ENCODE measurements at regions not wholly inside any gene's neighbourhood (a gene's known extent, or its start where the extent isn't known, plus 50 kb on each side); places are given as distances from the start of the nearest gene placed in this dataset.

DNA sequence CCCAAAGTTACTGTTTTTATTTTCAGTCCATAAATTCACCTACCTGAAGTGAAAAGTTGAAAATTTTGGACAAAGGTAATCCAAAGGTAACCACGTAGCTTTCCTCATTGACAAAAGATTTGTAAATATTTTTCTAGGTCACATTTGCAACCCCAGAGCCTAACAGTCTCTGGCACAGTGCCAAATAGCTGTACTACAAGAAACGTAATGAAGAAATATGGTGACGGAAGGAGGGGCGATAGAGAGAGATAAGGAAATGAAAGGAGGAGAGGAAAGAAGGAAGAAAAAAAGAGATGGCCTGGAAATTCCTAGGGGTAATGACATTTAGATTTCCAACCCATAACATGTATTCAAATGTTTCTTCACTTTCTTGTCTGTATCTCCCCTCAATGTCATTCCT, 159.4 kb downstream of the BARHL2 start:
- no peaks in the 10 kb centered on the region for H3K9me3 ChIP-seq
- ATAC-seq: no peak
- H3K36me3 ChIP-seq: no peaks in the 10 kb centered on the region
- TF ChIP-seq POLR2A (IDR thresholded peaks at IDR 0.05) (no peak), EP300 (IDR thresholded peaks at IDR 0.05) (no peak), POLR2AphosphoS5 (IDR thresholded peaks at IDR 0.05) (no peak)
- TF ChIP-seq, protein P1, sequence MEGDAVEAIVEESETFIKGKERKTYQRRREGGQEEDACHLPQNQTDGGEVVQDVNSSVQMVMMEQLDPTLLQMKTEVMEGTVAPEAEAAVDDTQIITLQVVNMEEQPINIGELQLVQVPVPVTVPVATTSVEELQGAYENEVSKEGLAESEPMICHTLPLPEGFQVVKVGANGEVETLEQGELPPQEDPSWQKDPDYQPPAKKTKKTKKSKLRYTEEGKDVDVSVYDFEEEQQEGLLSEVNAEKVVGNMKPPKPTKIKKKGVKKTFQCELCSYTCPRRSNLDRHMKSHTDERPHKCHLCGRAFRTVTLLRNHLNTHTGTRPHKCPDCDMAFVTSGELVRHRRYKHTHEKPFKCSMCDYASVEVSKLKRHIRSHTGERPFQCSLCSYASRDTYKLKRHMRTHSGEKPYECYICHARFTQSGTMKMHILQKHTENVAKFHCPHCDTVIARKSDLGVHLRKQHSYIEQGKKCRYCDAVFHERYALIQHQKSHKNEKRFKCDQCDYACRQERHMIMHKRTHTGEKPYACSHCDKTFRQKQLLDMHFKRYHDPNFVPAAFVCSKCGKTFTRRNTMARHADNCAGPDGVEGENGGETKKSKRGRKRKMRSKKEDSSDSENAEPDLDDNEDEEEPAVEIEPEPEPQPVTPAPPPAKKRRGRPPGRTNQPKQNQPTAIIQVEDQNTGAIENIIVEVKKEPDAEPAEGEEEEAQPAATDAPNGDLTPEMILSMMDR (IDR thresholded peaks at IDR 0.05): no peak
- no peaks in the 10 kb centered on the region for H3K27me3 ChIP-seq
- 40 to 55% methylated on average over 4 of the region's 4 CpGs for WGBS, 2 donors (ENCODE audit: low coverage in 1 of 2)
- H3K4me3 ChIP-seq: no peak overlapping the region
- H3K27ac ChIP-seq: no peak overlapping the region
- no peaks in the 10 kb centered on the region for H3K4me1 ChIP-seq

- H3K36me3 ChIP-seq: no peaks in the 10 kb centered on the region
- TF ChIP-seq, protein P1 (IDR thresholded peaks at IDR 0.05): no peak
- TF ChIP-seq POLR2A (IDR thresholded peaks at IDR 0.05): no peak
- TF ChIP-seq POLR2AphosphoS5 (IDR thresholded peaks at IDR 0.05): no peak
- TF ChIP-seq EP300 (IDR thresholded peaks at IDR 0.05): no peak
- 62 to 66% methylated on average over 10 to 11 of the region's 12 CpGs for WGBS, 2 donors (ENCODE audit: low coverage in 1 of 2)
- H3K4me1 ChIP-seq: no peaks in the 10 kb centered on the region
- peaks cover 12% of the 10 kb centered on the region for H3K27me3 ChIP-seq
- no peak overlapping the region for H3K27ac ChIP-seq
- no peak for ATAC-seq
- H3K4me3 ChIP-seq: no peak overlapping the region
- no peaks in the 10 kb centered on the region for H3K9me3 ChIP-seq
Observed at GRCh38 chr1:90550626-90551406, 166.3 kb downstream of the BARHL2 start.

DNA sequence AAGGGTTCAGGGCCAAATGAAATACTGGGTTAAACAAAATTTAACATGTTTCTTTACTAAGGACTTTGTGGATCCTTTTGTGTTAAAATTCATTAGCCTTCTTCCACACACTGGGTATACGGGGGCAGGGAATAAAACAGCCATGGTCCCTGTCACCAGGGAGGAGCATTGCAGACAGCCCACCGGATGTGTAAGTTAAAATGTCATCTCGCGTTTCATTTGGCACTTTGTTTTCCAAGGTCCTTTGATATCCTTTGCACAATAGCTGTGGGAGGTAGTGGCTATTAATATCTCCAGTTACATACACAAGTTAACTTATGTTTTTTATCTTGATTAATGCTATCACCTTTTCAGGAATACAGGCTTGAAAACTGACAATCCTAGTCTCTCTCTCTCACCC, 172.7 kb downstream of the BARHL2 start:
- TF ChIP-seq POLR2AphosphoS5 (IDR thresholded peaks at IDR 0.05) (no peak), POLR2A (IDR thresholded peaks at IDR 0.05) (no peak), EP300 (IDR thresholded peaks at IDR 0.05) (no peak)
- TF ChIP-seq, protein P1 (IDR thresholded peaks at IDR 0.05): no peak
- H3K4me3 ChIP-seq: no peak overlapping the region
- no peaks in the 10 kb centered on the region for H3K9me3 ChIP-seq
- WGBS, 2 donors (ENCODE audit: low coverage in 1 of 2): 43% methylated on average over 4 of the region's 4 CpGs
- H3K27ac ChIP-seq: no peak overlapping the region
- ATAC-seq: no peak
- H3K36me3 ChIP-seq: no peaks in the 10 kb centered on the region
- H3K4me1 ChIP-seq: no peaks in the 10 kb centered on the region
- H3K27me3 ChIP-seq: no peaks in the 10 kb centered on the region

- Histone ChIP-seq H3K4me3 (no peak overlapping the region), H3K9me3 (no peaks in the 10 kb centered on the region), H3K4me1 (no peaks in the 10 kb centered on the region), H3K36me3 (no peaks in the 10 kb centered on the region), H3K27ac (no peak overlapping the region), H3K27me3 (no peaks in the 10 kb centered on the region)
- WGBS, 2 donors (ENCODE audit: low coverage in 1 of 2): 34 to 41% methylated on average over 9 of the region's 9 CpGs
- no peak for ATAC-seq
- TF ChIP-seq POLR2AphosphoS5 (IDR thresholded peaks at IDR 0.05) (no peak), POLR2A (IDR thresholded peaks at IDR 0.05) (no peak), EP300 (IDR thresholded peaks at IDR 0.05) (no peak)
- TF ChIP-seq, protein P1 (IDR thresholded peaks at IDR 0.05): no peak
Observed at GRCh38 chr1:90537606-90538362, 179.3 kb downstream of the BARHL2 start.

All from gastroesophageal sphincter (tissue), 4 donors.